ENCODE measurements at regions not wholly inside any gene's neighbourhood (a gene's known extent, or its start where the extent isn't known, plus 50 kb on each side); places are given as distances from the start of the nearest gene placed in this dataset.

DNA sequence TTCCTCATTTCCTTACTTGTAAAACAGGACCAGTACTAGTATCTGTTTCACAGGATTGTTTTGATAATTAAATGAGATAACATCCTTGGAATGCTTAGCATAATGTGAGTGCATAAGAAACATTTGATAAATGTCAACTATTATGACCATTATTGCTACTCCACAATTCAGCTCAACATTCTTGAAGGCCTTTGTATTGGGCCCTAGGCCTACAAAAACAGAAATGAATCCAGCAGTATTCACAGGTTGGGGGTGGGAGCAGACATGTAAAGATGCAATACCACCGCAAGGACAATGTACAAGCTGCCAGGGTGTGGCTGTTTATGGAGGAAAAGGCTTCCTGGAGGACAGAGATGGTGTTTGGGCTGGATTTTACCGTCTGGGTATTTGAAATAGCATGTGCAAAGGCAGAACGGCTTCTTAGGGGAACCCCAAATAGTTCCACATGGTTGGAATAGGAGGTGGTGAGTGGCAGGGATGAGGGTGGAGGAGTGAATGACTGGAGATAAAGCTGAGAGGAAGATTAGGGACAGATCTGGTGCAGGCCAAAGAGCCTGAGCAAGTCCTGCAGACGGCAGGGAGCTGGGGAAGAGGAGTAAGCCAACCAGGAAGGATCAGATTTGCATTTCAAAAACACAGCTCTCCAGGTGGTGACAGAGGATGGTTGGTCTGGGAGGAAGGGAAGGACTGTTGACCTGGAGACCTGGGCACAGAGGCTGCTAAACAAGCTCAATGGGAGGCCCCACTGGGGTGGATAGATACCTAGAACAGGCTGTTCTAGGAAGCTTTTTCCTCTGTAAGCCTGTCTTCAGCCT is 57.0 kb upstream of the EPB41L1 start:
- Histone ChIP-seq H3K9me3 (ENCODE audit: low read depth) (no peaks in the 10 kb centered on the region), H3K4me1 (ENCODE audit: insufficient read depth) (peaks cover 26% of the 10 kb centered on the region), H3K79me2 (peaks cover 35% of the 10 kb centered on the region), H3K36me3 (replicated peaks; ENCODE audit: insufficient read depth, low read depth) (no peaks in the 10 kb centered on the region), H3K9me2 (replicated peaks; ENCODE audit: insufficient read depth) (no peaks in the 10 kb centered on the region), H4K20me1 (ENCODE audit: insufficient read depth, poor library complexity, severe bottlenecking) (no peaks in the 10 kb centered on the region), H3K4me3 (no peak overlapping the region), H3K27me3 (no peaks in the 10 kb centered on the region), H3K4me2 (peak overlapping the region; percentile 0), H3K27ac (peak overlapping the region; percentile 90), H2AFZ (no peak overlapping the region)
- no peak for DNase-seq (ENCODE audit: low spot score)
- TF ChIP-seq EZH2 (IDR thresholded peaks at IDR 0.05; ENCODE audit: borderline replicate concordance): no peak
- TF ChIP-seq CTCF (IDR thresholded peaks at IDR 0.05; ENCODE audit: poor library complexity): no peak
- no peak for TF ChIP-seq EZH2phosphoT487 (IDR thresholded peaks at IDR 0.05; ENCODE audit: low read depth, severe bottlenecking, unreplicated experiment)
- 35% methylated on average over 4 of the region's 4 CpGs for WGBS (ENCODE audit: low lambda C conversion rate, missing lambda C conversion rate)

- Histone ChIP-seq H2AFZ (no peak overlapping the region), H3K27me3 (no peaks in the 10 kb centered on the region), H3K9me2 (replicated peaks; ENCODE audit: insufficient read depth) (no peaks in the 10 kb centered on the region), H3K27ac (peak overlapping the region; percentile 90), H3K36me3 (replicated peaks; ENCODE audit: insufficient read depth, low read depth) (no peaks in the 10 kb centered on the region), H3K79me2 (peaks cover 35% of the 10 kb centered on the region), H3K9me3 (ENCODE audit: low read depth) (no peaks in the 10 kb centered on the region), H3K4me3 (no peak overlapping the region), H3K4me1 (ENCODE audit: insufficient read depth) (peaks cover 26% of the 10 kb centered on the region), H4K20me1 (ENCODE audit: insufficient read depth, poor library complexity, severe bottlenecking) (no peaks in the 10 kb centered on the region), H3K4me2 (peak overlapping the region; percentile 0)
- 76% methylated on average over 2 of the region's 2 CpGs for WGBS (ENCODE audit: low lambda C conversion rate, missing lambda C conversion rate)
- no peak for TF ChIP-seq CTCF (IDR thresholded peaks at IDR 0.05; ENCODE audit: poor library complexity)
- no peak for TF ChIP-seq EZH2phosphoT487 (IDR thresholded peaks at IDR 0.05; ENCODE audit: low read depth, severe bottlenecking, unreplicated experiment)
- no peak for TF ChIP-seq EZH2 (IDR thresholded peaks at IDR 0.05; ENCODE audit: borderline replicate concordance)
- no peak for DNase-seq (ENCODE audit: low spot score)
These were observed 56.2 kb upstream of the EPB41L1 start for GRCh38 chr20:36098364-36098763.

GRCh38 chr20:36099106-36099505 is 55.4 kb upstream of the EPB41L1 start:
- no peak for DNase-seq (ENCODE audit: low spot score)
- no peaks in the 10 kb centered on the region for H3K27me3 ChIP-seq
- H3K9me2 ChIP-seq (replicated peaks; ENCODE audit: insufficient read depth): no peaks in the 10 kb centered on the region
- H3K27ac ChIP-seq: no peak overlapping the region
- no peak overlapping the region for H3K4me3 ChIP-seq
- H3K9me3 ChIP-seq (ENCODE audit: low read depth): no peaks in the 10 kb centered on the region
- H3K4me2 ChIP-seq: no peak overlapping the region
- H3K4me1 ChIP-seq (ENCODE audit: insufficient read depth): peaks cover 30% of the 10 kb centered on the region
- H3K36me3 ChIP-seq (replicated peaks; ENCODE audit: insufficient read depth, low read depth): no peaks in the 10 kb centered on the region
- peaks cover 33% of the 10 kb centered on the region for H3K79me2 ChIP-seq
- WGBS (ENCODE audit: low lambda C conversion rate, missing lambda C conversion rate): 96% methylated on average over 3 of the region's 3 CpGs
- no peak overlapping the region for H2AFZ ChIP-seq
- TF ChIP-seq CTCF (IDR thresholded peaks at IDR 0.05; ENCODE audit: poor library complexity): no peak
- no peak for TF ChIP-seq EZH2phosphoT487 (IDR thresholded peaks at IDR 0.05; ENCODE audit: low read depth, severe bottlenecking, unreplicated experiment)
- TF ChIP-seq EZH2 (IDR thresholded peaks at IDR 0.05; ENCODE audit: borderline replicate concordance): no peak
- H4K20me1 ChIP-seq (ENCODE audit: insufficient read depth, poor library complexity, severe bottlenecking): no peaks in the 10 kb centered on the region

Data from hepatocyte (in vitro differentiated cells).